NCI-H345 treated with DMSO at 0.1 percent for 48 hours (cell line): ENCODE measurements at regions not wholly inside any gene's neighbourhood (a gene's known extent, or its start where the extent isn't known, plus 50 kb on each side); places are given as distances from the start of the nearest gene placed in this dataset.
"Not testable (repeated sequence)": the region's sequence is repeated elsewhere in the genome, so short reads cannot be mapped to it uniquely, and the experiment has no call there.

ENCODE experiments used
- DNase-seq: peaks from one replicate; lab custom pipeline; 2025; ENCODE audit not compliant: unreplicated experiment; lab: John Stamatoyannopoulos, UW

GRCh38 chr4:24369507-24370029 is 214.8 kb downstream of the DHX15 start:
- DNase-seq, result no peak

GRCh38 chr4:24368801-24369200 is 215.6 kb downstream of the DHX15 start:
- no peak for DNase-seq

DNA sequence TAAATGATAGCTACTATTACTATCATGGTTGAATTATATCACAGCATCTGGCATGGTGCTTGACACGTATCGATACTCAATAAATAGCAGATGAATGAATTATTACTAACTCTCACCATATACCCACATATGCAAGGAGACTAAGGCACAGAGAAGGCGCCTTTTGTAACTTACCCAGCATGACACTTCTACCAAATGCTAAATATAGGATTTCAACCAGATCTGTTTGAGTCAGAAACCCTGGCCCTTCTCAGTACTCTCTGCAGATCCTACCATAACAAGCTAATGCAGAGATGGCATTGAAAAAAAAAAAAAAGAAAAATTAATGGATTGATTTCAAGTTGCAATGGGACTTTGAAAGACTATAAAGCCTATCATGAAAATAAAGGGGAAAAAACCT is 219.5 kb downstream of the DHX15 start:
- DNase-seq, result no peak

DNA sequence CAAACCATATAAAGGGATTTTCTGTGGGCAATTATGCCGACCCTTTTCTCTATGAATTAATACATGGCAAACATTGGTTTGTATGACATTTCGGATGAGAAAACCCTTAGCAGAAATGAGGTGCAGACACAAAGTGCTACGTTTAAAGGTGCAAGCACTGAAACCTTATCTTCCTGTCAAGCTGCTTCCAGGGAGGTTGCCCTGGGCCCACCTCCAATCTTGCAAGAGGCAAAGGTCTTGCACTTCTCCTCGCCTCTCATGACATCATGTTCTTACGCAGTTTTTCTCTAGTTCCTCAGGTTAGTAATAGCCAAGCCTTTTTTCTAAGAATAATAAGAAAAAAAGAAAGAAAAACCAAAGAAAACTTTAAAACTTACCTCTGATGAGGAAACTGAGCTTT is 220.1 kb downstream of the DHX15 start:
- no peak for DNase-seq

- no peak for DNase-seq
Measured at GRCh38 chr4:24363751-24364150, 220.6 kb downstream of the DHX15 start.

- DNase-seq, result no peak
Measured at GRCh38 chr4:24352112-24352511, 232.2 kb downstream of the DHX15 start.

GRCh38 chr4:24349168-24349996 is 235.0 kb downstream of the DHX15 start:
- DNase-seq, result not testable (repeated sequence)

DNA sequence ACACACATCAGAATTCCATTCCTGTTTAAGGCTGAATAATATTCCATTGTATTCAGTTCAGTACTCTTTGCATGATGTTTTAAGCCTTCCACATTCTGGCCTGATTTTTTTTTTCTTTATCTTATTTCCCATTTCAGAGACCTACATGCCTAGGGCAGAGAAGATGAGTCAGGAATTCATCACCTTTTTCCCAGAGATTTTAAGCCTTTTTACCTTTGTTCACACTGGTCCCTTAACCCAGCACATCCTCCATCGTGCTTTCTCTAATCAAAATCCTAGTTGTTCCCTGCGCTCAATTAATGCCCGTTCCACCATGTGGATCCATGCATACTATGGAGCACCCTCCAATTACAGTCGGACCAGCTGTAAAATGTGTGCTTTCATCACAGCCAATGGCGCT is 245.1 kb downstream of the DHX15 start:
- DNase-seq, result no peak

DNA sequence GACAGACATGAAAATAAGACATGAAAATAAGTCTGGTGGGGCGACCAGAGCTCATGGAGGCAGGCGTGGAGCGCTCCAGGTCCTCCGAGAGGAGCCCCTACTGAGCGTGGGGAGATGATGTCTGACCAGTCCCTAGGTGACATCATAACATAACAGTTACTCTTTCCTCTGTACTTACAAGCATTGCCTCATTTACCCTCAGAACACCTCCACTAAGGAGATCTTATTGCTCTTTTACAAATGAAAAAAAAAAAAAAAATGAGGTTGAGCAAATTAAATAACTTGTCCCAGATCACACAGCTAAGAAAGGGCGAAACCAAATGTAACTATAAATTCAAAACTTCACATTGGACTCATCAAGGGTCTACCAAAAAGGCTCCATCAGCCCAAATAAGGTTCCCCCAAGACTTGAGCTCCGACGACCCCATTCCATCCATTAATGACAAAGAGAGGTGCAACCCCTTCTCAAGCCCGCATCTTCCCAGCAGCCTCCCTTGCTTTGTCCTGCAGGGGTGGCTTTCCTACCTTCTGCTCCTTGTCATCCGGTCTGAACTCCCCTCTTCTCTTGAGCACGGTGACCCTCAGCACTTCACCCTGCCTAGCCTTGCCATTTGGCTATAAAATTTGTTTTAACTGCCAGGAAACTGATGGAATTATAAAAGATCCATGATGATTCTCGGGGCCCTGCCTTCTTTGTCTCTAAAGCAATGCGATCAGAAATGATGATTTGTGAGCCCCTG is 246.7 kb downstream of the DHX15 start:
- no peak for DNase-seq

DNA sequence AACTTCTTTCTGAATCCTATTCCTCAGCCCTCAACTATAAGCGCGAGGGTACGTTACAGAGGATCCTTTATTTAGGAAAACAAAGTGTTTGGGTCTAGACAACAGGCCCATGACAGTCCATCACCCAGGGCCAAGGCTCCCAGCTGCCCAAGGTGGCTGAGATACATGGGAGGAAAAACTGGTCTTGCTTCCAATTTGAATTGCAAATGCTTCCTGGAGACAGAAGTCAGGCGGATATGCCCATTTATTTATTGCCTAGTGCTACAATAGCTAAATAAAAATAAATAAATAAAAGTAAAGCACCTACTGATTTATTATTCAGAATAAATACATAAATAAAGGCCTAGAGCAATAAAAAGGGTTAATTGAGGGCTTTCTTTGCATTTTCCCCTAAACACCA is 248.7 kb downstream of the DHX15 start:
- DNase-seq, result no peak

DNA sequence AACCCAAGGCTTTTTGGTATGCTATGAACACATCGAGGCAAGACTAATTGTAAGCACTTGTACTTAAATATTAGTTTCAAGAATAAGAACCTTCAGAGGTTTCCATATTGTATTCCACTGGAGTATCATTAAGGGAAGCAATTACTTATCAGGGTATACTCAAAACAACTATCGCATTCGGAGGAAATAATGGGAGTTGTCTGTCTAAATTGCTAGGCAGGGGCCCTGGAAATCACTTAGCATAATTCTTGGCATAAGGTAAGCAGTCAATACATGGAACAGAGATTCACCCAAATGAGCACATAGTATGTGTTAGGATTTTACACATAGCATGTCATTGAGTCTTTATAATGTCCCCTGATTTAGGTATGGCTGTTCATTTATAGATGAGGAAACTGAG is 249.4 kb downstream of the DHX15 start:
- no peak for DNase-seq

DNA sequence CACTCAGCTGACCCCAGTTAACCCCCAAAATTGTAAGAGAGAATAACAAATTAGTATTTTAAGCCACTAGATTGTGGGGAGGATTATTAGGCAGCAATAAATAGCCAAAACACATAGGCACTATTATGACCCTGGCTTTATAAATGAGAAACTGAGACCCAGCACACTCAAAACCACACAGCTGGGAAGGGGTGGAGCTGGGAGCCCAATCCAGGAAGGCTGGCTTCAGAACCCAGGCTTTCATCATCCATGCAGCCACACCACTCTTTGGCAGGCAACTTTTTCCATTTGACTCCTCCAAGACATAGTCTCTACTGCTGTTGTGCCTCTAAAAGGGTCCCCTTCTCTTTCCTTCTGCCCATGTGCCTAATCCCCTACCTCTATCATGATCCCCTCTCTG is 253.8 kb downstream of the DHX15 start:
- no peak for DNase-seq

GRCh38 chr4:24330172-24330571 is 254.2 kb downstream of the DHX15 start:
- DNase-seq, result no peak

DNA sequence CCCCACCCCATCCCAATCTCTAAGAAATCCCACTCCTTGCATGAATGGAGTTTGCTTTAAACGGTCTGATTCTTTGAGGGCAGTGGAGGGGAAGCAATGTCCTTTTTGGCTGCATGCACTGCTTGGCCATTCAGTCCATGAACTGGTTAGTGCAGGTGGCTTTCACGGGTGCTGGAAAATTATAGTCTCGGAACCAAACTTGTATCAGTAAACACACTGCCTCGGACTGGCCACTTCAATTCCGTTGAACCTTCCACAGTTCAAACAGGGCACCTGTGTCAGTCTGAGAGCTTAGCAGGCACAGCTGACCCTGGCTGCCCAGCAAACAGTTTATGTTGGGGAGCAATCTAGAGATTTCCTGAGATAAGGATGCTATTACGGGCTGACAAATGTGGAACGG is 255.6 kb downstream of the DHX15 start:
- DNase-seq, result no peak

DNA sequence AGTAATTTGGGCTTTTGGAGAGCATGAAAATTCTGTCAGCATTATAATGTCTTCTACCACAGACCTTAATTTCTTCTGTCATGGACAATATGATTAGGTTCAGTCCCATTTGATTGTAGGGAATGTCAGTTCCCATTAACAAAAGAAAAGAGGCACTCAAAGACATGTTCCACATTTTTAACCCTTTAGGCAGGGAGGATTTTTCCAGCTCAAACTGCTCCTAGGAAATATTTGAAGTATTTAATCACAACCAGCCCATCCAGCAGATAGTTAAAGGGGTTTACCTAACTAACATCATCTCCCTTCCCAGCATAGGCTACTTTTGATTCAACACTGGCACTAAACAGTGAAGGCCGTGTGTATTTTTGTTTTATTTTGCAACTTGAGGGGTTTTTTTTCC is 256.0 kb downstream of the DHX15 start:
- DNase-seq, result no peak

DNA sequence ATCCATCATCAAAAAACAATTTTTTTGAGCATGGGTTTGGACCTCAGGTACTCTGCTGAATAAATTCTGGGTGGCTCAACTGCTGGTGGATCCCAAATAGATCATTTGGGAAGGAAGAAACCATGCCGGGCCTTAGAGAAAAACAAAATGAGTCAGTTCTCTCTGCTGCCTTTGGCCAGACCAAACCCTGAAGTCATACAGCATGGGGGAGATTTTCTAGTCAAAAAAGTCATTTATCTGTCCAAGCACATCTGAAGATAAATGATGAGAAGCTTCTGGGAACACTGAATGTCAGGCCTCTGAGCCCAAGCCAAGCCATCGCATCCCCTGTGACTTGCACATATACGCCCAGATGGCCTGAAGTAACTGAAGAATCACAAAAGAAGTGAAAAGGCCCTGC is 261.4 kb downstream of the DHX15 start:
- no peak for DNase-seq

DNA sequence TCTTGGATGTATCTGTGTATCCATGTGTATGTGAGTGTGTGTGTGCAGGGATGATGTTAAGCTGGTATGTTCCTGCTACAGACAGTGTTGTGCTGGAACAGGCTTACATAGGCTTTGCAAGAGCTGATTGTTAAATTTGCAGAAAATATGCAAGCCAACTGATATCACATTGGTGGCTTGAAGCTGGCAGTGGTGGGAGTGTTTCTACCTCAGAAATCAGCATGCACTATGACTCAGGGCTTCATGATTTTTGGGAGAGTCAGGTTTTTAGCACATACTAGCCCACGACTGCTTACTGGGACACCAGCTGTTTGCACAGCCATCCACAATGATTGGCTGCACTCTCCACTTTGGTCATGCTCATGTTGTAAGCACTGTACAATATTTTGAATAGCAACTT is 261.8 kb downstream of the DHX15 start:
- no peak for DNase-seq

DNA sequence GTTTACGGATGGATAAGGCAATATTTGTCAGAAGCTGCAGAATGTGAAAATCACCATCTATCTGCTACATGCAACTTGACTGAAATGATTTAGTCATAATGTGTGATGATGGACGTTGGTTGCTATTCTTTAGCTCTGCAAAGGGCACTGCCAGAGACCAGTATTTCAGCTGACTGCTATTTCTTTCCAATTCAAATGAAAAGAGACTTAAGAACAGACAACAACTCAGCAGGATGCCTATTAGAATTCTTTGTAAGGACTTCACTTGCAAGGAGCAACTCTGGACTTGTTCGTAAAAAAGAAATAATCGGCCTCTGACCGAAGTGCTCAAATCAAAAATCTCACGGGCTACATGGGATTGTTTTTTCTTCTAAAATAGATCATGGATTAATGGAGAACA is 262.7 kb downstream of the DHX15 start:
- no peak for DNase-seq

- DNase-seq, result no peak
Measured at GRCh38 chr4:24321131-24321530, 263.2 kb downstream of the DHX15 start.

DNA sequence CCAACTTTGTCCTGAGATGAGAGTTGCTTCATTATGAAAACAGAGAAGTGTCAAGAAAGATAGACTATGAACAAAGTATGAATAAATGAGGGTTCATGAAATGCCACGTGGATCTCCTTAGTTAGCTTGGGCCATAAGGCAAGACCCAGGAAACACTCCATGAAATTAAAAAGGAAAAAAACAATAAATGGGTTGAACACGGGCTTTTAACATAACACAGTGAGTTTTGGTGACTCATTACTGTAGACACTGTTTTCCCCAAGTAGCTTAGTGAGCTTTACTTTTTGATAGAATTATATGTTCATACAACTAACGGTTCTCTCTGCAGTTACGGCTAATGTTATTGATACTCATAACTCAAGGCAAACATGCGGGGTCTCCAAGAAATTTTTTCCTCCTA is 265.0 kb downstream of the DHX15 start:
- no peak for DNase-seq

GRCh38 chr4:24315056-24315455 is 269.3 kb downstream of the DHX15 start:
- DNase-seq, result no peak

GRCh38 chr4:24312261-24312913 is 272.0 kb downstream of the DHX15 start:
- DNase-seq, result no peak
